Stimulated activated naive CD4-positive, alpha-beta T cell treated with Interleukin-2 at 50 U/mL for 16 hours (primary cell): ENCODE measurements at regions not wholly inside any gene's neighbourhood (a gene's known extent, or its start where the extent isn't known, plus 50 kb on each side); places are given as distances from the start of the nearest gene placed in this dataset.

ENCODE experiments used
- DNase-seq: peaks from one replicate; lab custom pipeline; 2025; lab: John Stamatoyannopoulos, UW

DNA sequence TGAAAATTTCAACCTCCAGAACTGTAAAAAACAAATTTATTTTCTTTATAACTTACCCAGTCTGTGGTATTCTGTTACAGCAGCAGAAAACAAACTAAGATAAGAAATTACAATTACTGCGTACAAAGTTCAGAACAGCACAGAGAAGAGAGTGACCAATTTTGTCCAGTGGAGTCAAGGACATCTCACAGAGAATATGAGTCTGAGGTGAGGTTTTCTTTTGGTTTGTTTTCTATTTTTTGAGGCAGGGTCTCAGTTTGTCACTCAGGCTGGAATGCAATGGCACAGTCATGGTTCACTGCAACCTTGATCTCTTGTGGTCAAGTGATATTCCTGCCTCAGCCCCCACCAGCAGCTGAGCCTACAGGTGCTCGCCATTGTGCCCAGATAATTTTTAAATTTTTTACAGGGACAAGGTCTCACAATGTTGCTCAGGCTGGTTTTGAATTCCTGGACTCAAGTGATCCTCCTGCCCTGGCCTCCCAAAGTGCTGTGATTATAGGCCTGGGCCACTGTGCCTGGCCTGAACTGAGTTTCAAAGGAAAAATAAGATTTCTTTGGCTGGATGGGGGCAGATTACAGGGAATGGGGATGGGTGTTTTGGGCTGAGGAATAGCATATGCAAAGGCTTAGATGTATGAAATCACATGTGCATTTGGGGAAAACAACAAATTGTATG, 201.1 kb upstream of the USP24 start:
- no peak for DNase-seq

DNA sequence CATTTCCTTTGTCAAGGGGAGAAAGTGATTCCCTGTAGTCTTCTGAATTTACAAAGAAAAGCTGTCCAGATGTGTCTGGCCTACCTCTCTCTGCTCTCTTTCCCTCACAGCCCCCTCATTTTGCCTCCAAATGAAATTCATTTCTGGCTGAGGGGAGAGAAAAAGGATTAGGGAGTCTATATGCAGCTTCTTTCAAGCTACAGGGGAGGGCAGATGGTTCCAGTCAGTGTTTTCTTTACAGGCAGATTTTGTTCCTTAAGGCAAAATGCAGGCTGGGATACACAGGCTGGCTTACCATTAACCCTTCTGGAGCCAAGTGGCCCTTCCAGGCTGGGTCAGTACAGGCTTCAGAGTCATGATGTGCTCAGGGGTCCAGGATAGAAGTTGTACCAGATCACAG, 198.1 kb upstream of the USP24 start:
- no peak for DNase-seq

DNA sequence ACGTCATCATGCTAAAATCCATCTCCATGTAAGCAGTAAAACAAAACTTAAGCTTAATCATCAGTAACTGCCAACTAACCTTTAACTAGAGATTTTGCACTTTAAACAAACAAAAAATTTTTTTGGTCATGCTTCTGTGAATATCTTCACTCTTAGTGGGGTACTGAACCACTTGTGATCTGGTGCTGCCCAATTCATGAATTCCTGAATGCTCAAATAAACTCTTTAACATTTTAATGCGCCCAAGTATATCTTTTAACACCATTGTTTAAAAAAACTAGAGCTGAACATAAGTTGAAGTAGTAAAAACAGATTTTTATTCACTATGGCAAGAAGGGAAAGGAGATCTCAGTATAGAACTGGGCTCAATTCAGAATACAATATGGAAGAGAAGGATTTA, 196.9 kb upstream of the USP24 start:
- DNase-seq, result no peak

DNA sequence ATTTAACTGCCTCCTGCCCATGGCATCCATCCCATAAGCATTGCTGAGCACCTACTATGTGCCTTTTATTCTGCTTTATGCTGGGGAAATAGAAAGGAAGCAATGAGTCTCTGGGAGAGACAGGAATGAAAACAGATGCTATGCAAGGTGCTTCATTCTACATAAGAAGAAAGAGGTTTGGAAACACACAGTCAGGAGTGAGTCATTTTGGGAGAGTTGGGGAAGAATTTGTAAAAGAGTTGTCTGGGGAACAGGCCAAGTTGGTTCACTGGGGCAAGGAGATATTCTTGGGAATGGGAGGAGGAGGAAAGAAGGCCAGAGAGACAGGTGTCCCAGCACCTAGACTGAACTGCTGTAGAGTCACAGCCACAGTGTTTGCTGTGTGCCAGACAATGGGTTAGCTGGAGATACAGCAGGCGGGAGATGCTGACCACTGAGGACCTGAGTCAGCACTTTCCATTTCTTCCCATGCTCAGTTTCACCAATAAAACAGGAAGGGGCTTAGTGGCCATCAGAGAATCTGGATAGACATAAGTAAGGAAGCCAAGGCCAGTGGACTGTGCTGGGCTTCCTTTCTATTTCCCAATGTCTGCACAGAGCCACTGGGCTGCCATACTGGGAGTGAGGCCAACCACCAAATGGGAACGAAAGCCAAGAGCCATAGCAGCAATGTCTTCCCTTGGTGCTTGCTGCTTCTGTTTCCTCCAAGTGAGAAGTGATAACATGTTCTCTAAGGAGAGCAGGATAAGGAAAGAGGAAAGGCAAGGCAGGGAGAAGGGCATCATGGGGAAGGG, 187.7 kb upstream of the USP24 start:
- DNase-seq, result no peak

DNA sequence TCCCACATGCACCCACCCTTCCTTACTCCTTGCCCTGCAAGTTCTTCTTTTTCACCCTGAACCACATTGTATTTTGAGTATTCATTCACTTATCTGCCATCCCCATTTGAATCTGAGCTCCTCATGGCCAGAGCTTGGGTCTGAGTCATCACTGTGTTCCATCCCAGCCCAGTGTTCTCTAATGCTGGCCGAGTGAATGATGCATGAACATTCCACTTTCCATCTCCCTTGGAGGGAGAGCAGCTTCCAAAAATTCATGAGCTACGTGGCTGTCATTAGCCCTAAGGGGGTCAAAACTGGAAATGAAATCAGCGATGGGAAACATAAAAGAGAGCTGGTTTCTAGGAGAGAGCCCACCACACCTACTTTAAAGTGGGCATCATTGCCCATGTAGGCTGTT, 187.0 kb upstream of the USP24 start:
- DNase-seq, result no peak

DNA sequence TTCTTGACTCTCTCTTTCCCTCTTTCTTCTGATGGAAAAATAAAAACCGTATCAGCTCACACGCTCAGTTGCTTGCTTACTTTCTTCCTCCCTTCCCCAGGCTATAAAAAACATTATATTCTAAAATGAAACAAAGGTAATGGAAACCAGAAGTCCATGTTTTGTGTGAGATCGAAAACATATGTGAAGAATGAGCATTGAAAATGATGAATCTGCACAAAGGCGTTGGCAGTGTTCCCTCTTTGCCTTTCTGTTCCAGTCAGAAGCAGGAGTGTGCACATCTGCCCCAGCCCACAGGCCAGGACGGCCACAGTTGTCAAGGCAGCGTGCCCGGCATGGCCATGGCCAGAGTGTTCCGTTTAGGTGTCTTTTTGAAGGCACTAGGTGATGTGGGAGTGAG, 185.3 kb upstream of the USP24 start:
- no peak for DNase-seq

DNA sequence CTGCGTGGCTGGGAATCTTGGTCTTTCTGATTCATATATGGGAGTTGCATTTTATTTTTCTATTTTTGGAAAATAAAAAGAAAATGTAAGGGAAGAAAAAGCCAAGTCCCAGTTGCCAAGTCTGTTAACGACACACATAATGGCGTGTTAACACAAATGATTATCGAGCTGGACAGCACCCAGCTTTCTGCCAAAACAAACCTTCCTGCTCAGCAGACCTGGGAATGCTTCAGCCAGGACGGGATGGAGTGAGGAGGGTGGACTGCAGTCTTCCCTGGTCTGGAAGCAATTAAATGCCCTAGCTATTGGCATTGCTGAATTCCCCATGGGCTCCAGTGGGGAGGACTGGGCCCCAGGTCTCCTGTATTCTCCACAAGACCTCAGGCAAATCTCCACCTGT, 184.2 kb upstream of the USP24 start:
- DNase-seq, result no peak

DNA sequence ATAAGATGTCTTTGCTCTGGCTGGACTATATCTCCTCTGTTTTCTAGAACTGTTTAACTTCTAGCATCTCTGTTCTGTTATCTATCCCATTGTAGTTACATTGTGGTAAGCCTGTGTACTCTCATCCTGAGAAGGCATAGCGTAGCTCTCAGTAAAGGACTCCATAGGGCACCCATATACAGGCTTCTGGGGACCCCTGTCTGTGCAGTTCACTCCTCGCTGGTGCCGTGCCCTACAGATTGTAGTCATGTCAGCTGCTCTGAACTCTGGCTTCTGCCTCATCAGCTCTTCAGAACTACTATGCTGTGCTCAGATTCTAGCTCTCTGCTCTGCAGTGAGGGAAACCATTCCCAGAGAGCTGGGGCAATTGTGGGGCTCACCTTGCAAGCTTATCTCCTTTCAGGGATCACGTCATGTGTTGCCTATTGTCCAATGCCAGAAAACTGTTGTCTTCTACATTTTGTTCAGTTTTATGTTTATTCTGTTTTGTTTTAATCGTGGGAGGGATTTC, 181.3 kb upstream of the USP24 start:
- DNase-seq, result no peak

DNA sequence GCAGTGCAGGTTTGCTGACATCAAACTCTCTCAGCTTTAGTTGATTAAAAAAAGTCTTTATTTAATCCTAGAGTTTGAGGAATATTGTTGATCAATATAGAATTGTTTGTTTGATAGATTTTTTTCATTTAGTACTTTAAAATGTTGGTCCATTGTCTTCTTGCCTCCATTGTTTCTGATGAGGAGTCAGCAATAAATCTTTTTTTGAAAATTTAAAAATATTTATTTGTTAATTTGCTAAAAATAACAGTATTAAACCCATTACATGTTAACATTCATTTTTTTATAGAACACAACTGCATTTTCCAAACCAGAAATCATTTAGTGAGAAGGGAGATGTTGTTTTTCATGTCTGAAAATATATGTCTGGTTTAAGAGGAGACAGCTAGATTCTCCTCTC, 173.8 kb upstream of the USP24 start:
- DNase-seq, result no peak

DNA sequence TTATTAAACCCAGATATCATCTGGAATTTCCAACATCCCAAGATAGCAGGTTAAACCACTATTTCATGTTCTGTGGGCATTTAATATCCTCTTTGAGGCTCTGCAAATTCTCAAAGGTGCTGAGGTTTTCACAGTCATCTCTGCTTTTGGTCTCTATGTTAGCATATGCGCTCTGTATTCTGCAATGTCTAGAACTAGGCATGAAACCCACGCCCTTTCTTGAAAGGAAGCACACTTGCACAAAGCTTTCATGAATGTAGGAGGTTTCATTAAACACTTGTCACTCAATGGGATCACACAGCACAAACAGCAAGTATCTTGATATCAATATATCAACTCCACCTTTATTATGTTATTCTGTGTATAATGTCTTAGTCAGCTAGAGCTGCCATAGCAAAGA, 172.0 kb upstream of the USP24 start:
- no peak for DNase-seq

DNA sequence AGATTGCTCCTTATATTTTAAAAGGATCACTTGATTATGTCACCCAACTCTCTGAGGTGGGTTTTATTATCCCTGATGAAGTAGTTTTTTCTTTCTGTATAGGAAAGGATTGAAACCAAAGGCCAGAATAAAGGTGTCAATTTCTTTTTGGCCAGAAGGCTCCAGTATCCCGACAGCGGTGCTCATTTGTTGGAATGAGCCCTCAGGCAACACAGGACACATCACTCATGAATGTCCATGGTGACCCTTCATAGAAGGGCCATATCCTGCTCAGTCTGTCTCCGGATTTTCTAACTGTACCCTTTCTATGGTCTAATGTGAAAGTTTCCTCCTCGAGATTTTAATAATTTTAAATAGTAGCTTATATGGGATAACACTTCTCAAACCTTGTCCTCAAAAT, 171.3 kb upstream of the USP24 start:
- no peak for DNase-seq

DNA sequence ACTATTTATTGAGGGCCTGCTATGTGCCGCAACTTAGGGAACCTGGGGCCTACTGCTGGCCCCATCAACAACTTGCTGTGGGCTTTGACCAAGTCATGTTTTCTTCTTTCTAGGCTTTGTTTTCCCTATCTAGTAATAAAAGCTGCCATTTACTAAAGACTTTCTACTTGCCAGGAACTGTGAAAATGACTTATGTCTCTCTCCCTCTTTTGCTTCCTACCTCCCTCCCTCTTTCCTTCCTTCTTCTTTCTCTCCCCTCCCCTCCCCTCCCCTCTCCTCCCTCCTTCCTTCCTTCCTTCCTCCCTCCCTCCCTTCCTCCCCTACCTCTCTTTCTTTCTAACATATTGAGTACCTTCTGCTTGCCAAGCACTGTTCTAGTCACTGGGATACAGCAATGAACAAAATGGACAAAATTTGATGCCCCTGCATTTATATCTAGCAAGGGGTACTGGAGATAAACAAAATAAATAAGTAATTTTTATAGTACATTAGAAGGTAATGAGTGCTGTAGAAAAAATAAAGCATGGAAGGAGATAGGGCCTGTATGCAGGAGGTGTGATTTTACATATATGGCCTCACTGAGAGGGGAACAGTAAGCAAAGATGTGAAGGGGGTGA, 170.3 kb upstream of the USP24 start:
- no peak for DNase-seq

DNA sequence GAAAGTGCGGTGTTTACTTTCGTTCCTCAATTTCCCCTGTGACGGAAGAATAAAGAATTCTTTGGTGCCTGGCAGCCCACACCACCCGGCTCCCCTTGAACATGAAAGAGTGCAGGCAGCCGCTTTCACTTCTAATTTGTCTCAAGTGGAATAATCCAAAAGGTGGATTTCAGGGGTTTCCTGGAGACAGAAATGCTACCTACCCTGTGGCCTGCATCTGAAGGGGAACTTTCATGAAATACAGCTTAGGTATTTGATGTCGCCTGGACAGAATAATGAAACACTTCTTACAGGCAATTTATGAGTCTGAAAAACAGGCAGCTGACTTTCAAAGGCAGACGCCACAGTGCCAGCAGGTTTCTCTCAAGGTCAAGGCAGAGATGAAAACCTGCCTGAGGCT, 169.5 kb upstream of the USP24 start:
- no peak for DNase-seq

DNA sequence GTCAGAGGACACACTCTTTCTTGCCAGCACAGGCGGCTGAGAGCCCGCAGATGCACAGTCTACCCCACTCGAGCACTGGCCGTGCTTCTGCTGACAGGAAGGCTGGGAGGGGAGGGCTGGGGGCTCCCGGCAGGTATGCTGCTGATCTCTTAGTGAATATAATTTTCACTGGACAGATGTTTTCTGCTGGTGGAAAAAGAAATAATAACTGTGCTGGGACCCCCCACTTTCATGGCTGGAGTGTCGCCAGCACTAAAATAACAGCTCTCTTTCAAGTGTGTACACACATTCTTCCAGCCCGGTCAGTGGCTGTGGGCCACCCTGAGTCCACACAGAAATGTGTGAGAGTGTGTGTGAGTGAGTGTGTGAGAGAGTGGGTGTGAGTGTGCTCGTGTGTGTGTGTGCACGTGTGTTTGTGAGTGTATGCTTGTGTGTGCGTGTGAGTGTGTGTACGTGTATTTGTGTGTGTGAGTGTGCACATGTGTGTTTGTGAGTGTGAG, 167.7 kb upstream of the USP24 start:
- DNase-seq, result no peak

DNA sequence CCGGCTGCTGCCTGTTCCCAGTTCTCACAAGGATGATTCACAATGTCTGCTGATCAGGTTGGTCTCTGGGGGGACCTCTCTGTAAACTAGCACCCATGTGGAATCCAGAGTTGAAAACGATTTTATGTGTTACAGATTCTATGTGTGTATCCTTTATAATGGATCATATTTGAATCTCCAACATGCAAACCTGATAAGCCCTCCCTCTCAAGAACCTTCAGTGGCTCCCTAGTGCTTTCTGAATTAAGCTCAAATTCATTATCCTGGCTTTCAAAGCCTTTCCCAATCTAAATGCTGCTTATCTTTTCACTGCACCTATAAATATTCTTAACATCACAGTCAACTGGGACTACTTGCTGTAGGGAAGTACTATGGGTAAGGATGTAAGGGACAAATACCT, 166.8 kb upstream of the USP24 start:
- DNase-seq, result no peak

DNA sequence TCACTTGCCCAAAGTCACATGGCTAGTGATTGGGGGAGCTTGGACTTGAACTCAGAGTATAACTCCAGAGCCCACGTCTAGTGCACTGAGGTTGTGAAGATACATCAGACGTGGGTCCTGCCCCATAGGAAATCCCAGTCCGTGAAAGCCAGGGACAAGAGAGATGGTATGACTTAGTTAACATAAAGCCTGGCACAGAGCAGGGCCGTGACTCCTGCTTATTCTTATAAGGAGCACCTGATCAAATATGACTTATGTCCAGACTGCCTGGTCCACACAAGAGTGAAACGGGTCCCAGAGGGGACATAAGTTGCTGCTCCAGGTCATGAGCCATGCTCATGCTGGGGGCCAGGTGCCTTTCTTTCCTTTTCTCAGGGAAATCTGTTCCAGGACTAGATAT, 166.3 kb upstream of the USP24 start:
- no peak for DNase-seq

DNA sequence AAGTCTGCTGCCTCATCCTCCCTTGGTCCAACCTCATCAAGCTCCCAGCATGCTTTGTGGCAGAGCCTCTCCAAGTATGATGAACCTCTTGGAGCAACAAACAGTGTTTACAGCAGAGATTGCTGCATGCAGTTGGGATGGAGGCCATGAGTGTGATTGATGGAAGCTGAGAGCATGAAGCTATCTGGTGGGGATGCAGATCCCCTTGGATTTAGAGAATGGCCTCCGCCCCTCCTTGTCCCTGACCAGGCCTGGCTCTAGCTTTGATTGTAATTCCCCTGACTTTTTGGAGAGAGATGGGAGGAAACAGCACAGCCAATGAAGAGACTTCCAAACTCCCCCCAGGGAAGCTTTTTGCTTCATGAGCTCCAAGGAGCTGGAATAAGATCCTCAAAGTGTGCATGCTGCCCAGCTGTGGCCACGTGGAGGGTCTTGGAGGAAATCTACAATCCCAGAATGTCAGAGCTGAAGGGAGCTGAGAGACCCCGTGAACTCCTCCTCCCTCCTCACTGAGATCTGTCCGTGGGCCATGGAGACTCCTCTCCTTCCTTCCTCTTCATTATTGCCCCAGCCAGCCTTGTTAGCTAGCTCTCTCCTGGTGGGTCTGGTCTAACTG, 165.3 kb upstream of the USP24 start:
- no peak for DNase-seq

DNA sequence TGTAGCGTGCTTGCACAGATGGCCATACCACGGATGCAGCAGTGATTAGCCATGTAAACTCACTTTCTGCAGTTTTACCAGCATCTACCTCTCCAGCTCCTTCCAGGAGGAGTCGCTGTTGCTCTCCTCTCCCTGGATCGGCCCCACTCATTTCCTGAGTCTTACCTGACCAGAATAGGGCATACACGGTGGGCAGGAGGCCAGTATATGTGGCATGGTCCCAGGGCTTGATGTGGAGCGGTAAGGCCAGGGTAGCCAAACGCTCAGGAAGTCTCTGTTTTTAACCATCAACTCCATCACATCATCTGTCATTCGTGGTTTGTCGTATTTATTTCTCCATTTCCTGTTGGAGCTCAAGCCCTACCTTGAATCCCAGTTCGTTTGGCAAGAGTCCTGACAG, 163.4 kb upstream of the USP24 start:
- DNase-seq, result no peak

DNA sequence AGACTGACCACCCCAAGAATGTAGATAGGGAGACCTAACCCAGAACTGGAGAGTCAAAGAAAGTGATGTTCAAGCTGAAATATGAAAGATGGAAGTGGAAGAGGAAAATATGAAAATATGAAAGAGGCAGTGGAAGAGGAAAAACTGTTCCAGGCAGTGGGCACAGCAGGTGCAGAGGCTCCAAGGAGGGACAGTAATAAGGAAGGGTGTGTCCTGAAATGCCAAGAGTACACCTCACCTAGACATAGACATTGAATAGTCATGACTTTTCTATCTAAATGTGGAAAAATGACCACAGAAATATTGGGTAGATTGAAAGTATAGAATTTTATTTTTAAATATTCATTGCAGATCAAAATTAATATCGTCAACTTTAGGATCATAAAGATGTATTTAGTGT, 161.7 kb upstream of the USP24 start:
- DNase-seq, result no peak

DNA sequence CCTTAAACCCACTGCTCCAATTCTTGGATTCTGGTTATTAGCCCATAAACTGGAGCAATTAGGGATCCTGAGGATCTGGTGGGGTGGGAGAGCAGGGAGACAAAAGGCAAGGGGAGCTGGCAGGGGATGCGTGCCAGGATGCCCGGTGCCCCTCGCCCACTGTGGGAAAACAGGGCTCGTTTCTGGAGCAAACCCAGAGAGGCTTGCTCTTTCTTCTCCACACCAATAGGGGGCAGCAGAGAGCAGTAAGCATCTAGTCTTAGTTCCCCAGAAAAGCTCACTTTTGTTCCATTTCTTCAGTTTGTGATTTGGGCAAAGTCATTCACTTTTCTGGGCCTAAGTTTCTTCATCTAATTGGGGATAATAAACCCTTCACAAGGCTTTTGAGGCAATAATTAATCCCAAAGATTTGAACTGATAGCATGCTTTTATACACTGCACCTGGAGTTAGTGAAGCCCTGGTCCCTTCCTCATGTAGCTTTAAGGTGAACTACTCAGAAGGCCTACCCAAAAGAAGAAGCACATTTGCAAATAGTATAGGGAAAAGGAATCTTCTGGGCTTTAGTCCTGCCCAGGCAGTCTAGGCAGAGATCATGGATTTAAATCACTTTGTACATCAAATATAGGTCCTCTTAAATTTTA, 160.6 kb upstream of the USP24 start:
- DNase-seq, result no peak

DNA sequence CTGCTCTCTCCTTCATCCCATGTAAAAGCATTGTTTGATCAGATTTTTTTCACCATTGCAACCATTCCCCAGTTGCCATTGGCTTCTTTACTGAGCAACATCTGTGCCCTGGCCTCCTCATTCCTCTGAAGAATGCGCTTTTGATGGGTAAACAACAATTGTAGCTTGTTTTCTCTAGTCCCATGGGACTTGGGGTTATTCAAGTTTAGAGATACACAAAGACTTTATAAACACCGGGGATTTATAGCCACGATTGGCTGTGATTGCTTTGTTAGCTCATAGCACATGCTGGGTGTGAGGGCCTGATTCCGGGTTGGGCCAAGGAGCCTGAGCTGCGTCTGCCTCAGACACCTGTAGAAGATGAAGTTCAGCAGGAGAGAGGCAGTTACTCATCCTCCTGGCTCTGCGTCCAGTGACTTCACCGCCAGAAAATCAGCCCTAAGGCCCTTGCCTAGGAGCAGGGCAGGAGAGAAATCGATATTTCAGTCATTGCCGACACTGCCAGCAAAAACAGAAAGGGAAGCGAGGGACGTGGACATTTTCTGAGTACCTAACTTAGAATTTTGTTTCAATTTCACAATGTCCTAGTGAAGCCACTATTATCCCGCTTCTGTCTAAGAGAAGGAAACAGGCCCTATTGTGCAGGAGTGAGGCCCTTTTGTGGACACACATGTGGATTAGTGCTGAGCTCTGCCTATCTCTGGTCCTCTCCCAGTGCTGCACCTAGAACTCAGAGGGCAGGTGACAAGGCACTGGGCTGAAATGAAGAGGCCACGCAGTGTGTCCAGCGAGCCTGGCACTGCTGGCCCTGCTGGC, 159.8 kb upstream of the USP24 start:
- no peak for DNase-seq
